ENCODE measurements at regions not wholly inside any gene's neighbourhood (a gene's known extent, or its start where the extent isn't known, plus 50 kb on each side); places are given as distances from the start of the nearest gene placed in this dataset.

GRCh38 chr7:41463770-41464470 is 239.0 kb downstream of the INHBA start:
- no peak overlapping the region for H3K4me3 ChIP-seq (ENCODE audit: low read depth in 1 of 2, low read length in 2 of 2)
- no peaks in the 10 kb centered on the region for H3K4me1 ChIP-seq (ENCODE audit: control insufficient read depth in 1 of 2, insufficient read depth in 2 of 2, low read length in 2 of 2)
- no peaks in the 10 kb centered on the region for H3K36me3 ChIP-seq (ENCODE audit: control insufficient read depth in 1 of 2, insufficient read depth in 2 of 2, low read length in 2 of 2)
- H3K27me3 ChIP-seq (ENCODE audit: low read depth, low read length), result no peaks in the 10 kb centered on the region
- no peak overlapping the region for H3K27ac ChIP-seq (ENCODE audit: low read length)
- H3K9me3 ChIP-seq (ENCODE audit: control insufficient read depth in 1 of 2, low read length in 2 of 2), result no peaks in the 10 kb centered on the region

- Histone ChIP-seq H3K4me1 (ENCODE audit: control insufficient read depth in 1 of 2, insufficient read depth in 2 of 2, low read length in 2 of 2) (no peaks in the 10 kb centered on the region), H3K4me3 (ENCODE audit: low read depth in 1 of 2, low read length in 2 of 2) (no peak overlapping the region), H3K9me3 (ENCODE audit: control insufficient read depth in 1 of 2, low read length in 2 of 2) (no peaks in the 10 kb centered on the region), H3K27ac (ENCODE audit: low read length) (no peak overlapping the region), H3K27me3 (ENCODE audit: low read depth, low read length) (no peaks in the 10 kb centered on the region), H3K36me3 (ENCODE audit: control insufficient read depth in 1 of 2, insufficient read depth in 2 of 2, low read length in 2 of 2) (no peaks in the 10 kb centered on the region)
Observed at GRCh38 chr7:41459623-41460261, 243.1 kb downstream of the INHBA start.

GRCh38 chr7:41459183-41459582 is 243.7 kb downstream of the INHBA start:
- Histone ChIP-seq H3K27me3 (ENCODE audit: low read depth, low read length) (no peaks in the 10 kb centered on the region), H3K4me3 (ENCODE audit: low read depth in 1 of 2, low read length in 2 of 2) (no peak overlapping the region), H3K27ac (ENCODE audit: low read length) (no peak overlapping the region), H3K36me3 (ENCODE audit: control insufficient read depth in 1 of 2, insufficient read depth in 2 of 2, low read length in 2 of 2) (no peaks in the 10 kb centered on the region), H3K9me3 (ENCODE audit: control insufficient read depth in 1 of 2, low read length in 2 of 2) (no peaks in the 10 kb centered on the region), H3K4me1 (ENCODE audit: control insufficient read depth in 1 of 2, insufficient read depth in 2 of 2, low read length in 2 of 2) (no peaks in the 10 kb centered on the region)

GRCh38 chr7:41457832-41458437 is 245.0 kb downstream of the INHBA start:
- Histone ChIP-seq H3K9me3 (ENCODE audit: control insufficient read depth in 1 of 2, low read length in 2 of 2) (no peaks in the 10 kb centered on the region), H3K27ac (ENCODE audit: low read length) (no peak overlapping the region), H3K4me1 (ENCODE audit: control insufficient read depth in 1 of 2, insufficient read depth in 2 of 2, low read length in 2 of 2) (no peaks in the 10 kb centered on the region), H3K27me3 (ENCODE audit: low read depth, low read length) (no peaks in the 10 kb centered on the region), H3K36me3 (ENCODE audit: control insufficient read depth in 1 of 2, insufficient read depth in 2 of 2, low read length in 2 of 2) (no peaks in the 10 kb centered on the region), H3K4me3 (ENCODE audit: low read depth in 1 of 2, low read length in 2 of 2) (no peak overlapping the region)

DNA sequence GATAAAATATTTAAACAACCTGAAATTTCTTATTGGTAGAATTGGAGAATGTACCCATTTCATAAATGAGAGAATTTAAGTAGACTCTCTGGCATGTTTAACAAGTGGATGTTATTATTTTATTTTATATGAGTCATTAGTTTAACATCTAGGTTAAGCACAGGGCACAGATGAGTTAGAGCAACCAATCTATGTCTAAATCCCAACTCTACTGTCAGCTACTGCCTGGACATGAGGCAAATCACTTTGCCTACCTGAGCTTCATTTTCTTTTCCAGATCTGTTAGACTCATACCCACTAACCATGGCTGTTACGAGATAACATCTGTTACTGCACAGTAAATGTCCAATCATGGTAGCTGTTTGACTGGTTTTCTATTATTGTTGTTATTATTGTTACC is 251.1 kb downstream of the INHBA start:
- H3K4me3 ChIP-seq (ENCODE audit: low read depth in 1 of 2, low read length in 2 of 2), result no peak overlapping the region
- H3K27me3 ChIP-seq (ENCODE audit: low read depth, low read length), result no peaks in the 10 kb centered on the region
- no peak overlapping the region for H3K27ac ChIP-seq (ENCODE audit: low read length)
- no peaks in the 10 kb centered on the region for H3K36me3 ChIP-seq (ENCODE audit: control insufficient read depth in 1 of 2, insufficient read depth in 2 of 2, low read length in 2 of 2)
- no peaks in the 10 kb centered on the region for H3K4me1 ChIP-seq (ENCODE audit: control insufficient read depth in 1 of 2, insufficient read depth in 2 of 2, low read length in 2 of 2)
- no peaks in the 10 kb centered on the region for H3K9me3 ChIP-seq (ENCODE audit: control insufficient read depth in 1 of 2, low read length in 2 of 2)

- H3K36me3 ChIP-seq (ENCODE audit: control insufficient read depth in 1 of 2, insufficient read depth in 2 of 2, low read length in 2 of 2), result no peaks in the 10 kb centered on the region
Observed at GRCh38 chr7:41449694-41450093, 253.2 kb downstream of the INHBA start.

DNA sequence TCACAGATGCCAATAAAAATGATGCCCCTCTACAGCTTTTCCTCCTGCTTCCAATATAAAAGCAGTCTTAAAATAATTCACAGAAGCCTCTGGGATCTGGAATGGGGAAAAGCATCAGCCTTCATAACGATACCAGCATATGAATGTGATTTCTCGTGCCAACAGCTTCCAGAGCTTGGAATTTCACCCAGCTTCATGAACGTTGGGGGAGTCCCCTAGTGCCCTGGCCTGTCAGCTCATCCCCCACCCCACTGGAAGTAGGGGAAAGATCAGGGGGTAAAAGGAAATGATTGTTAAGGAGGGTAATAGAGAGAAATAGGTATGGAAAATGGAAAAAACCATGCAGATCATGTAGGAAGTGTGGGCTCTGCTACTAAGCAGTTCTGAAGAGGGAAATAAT is 253.6 kb downstream of the INHBA start:
- H3K36me3 ChIP-seq (ENCODE audit: control insufficient read depth in 1 of 2, insufficient read depth in 2 of 2, low read length in 2 of 2), result no peaks in the 10 kb centered on the region
- no peak overlapping the region for H3K4me3 ChIP-seq (ENCODE audit: low read depth in 1 of 2, low read length in 2 of 2)

More at GRCh38 chr7:41449694-41450093, 253.2 kb downstream of the INHBA start:
- H3K27me3 ChIP-seq (ENCODE audit: low read depth, low read length), result no peaks in the 10 kb centered on the region
- H3K4me3 ChIP-seq (ENCODE audit: low read depth in 1 of 2, low read length in 2 of 2), result no peak overlapping the region
- H3K9me3 ChIP-seq (ENCODE audit: control insufficient read depth in 1 of 2, low read length in 2 of 2), result no peaks in the 10 kb centered on the region
- no peak overlapping the region for H3K27ac ChIP-seq (ENCODE audit: low read length)
- no peaks in the 10 kb centered on the region for H3K4me1 ChIP-seq (ENCODE audit: control insufficient read depth in 1 of 2, insufficient read depth in 2 of 2, low read length in 2 of 2)

GRCh38 chr7:41448104-41448503 is 254.8 kb downstream of the INHBA start:
- Histone ChIP-seq H3K36me3 (ENCODE audit: control insufficient read depth in 1 of 2, insufficient read depth in 2 of 2, low read length in 2 of 2) (no peaks in the 10 kb centered on the region), H3K4me1 (ENCODE audit: control insufficient read depth in 1 of 2, insufficient read depth in 2 of 2, low read length in 2 of 2) (no peaks in the 10 kb centered on the region), H3K4me3 (ENCODE audit: low read depth in 1 of 2, low read length in 2 of 2) (no peak overlapping the region), H3K27me3 (ENCODE audit: low read depth, low read length) (no peaks in the 10 kb centered on the region), H3K9me3 (ENCODE audit: control insufficient read depth in 1 of 2, low read length in 2 of 2) (no peaks in the 10 kb centered on the region), H3K27ac (ENCODE audit: low read length) (no peak overlapping the region)

More for the DNA sequence above, 253.6 kb downstream of the INHBA start:
- H3K27me3 ChIP-seq (ENCODE audit: low read depth, low read length), result no peaks in the 10 kb centered on the region
- no peak overlapping the region for H3K27ac ChIP-seq (ENCODE audit: low read length)
- H3K4me1 ChIP-seq (ENCODE audit: control insufficient read depth in 1 of 2, insufficient read depth in 2 of 2, low read length in 2 of 2), result no peaks in the 10 kb centered on the region
- H3K9me3 ChIP-seq (ENCODE audit: control insufficient read depth in 1 of 2, low read length in 2 of 2), result no peaks in the 10 kb centered on the region

DNA sequence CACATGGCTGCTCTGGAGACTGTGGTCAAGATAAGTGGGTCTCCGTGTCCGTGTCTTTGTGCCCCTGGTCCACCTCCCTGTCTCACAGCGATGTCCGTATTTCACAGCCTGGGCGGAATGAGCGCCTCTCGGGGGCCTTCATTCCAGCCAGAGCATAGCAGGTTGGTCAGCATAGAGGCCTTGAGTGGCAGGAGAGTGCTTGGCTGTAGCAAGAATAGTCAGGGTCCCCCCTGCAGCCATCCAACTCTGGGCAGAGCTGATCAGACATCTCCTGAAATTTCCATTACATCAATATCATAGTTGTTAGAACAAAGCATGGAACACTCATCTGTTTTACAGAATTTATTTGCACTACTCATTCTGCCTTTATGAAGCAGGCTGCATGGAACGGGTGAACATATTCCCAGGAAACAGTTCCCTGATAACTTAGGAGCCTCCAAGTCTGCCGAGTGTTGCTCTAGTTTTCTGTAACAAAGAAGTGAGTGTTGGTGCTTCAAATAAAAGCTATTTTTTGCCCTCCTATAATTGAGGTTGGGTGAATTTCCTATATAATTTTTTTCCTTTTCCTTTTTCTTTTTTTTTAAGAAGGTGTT is 255.3 kb downstream of the INHBA start:
- H3K27me3 ChIP-seq (ENCODE audit: low read depth, low read length), result no peaks in the 10 kb centered on the region
- no peaks in the 10 kb centered on the region for H3K9me3 ChIP-seq (ENCODE audit: control insufficient read depth in 1 of 2, low read length in 2 of 2)
- no peaks in the 10 kb centered on the region for H3K4me1 ChIP-seq (ENCODE audit: control insufficient read depth in 1 of 2, insufficient read depth in 2 of 2, low read length in 2 of 2)
- H3K4me3 ChIP-seq (ENCODE audit: low read depth in 1 of 2, low read length in 2 of 2), result no peak overlapping the region
- no peaks in the 10 kb centered on the region for H3K36me3 ChIP-seq (ENCODE audit: control insufficient read depth in 1 of 2, insufficient read depth in 2 of 2, low read length in 2 of 2)
- no peak overlapping the region for H3K27ac ChIP-seq (ENCODE audit: low read length)

- Histone ChIP-seq H3K4me1 (ENCODE audit: control insufficient read depth in 1 of 2, insufficient read depth in 2 of 2, low read length in 2 of 2) (no peaks in the 10 kb centered on the region), H3K27me3 (ENCODE audit: low read depth, low read length) (no peaks in the 10 kb centered on the region), H3K36me3 (ENCODE audit: control insufficient read depth in 1 of 2, insufficient read depth in 2 of 2, low read length in 2 of 2) (no peaks in the 10 kb centered on the region), H3K9me3 (ENCODE audit: control insufficient read depth in 1 of 2, low read length in 2 of 2) (no peaks in the 10 kb centered on the region), H3K27ac (ENCODE audit: low read length) (no peak overlapping the region), H3K4me3 (ENCODE audit: low read depth in 1 of 2, low read length in 2 of 2) (no peak overlapping the region)
Observed at GRCh38 chr7:41446606-41447449, 256.1 kb downstream of the INHBA start.

DNA sequence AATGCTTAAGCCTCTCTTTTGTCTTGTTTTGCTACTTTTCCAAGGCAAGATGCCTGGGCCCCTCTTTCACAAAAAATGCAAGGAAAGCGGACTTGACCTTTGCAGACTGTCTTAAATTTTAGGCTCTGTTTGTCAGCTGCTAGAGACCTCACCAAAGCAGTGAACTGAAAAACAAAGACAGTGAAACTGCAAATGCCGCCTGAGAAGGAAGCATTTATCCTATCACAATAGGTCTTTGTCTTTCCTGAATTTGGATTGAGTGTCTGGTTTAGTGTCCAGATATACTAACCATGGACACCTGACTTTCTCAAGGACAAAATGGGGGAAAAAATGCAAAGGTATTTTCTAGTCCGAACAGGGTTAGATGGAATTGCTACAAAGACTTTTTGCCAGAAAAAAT is 256.9 kb downstream of the INHBA start:
- no peaks in the 10 kb centered on the region for H3K4me1 ChIP-seq (ENCODE audit: control insufficient read depth in 1 of 2, insufficient read depth in 2 of 2, low read length in 2 of 2)
- H3K27ac ChIP-seq (ENCODE audit: low read length), result no peak overlapping the region
- H3K4me3 ChIP-seq (ENCODE audit: low read depth in 1 of 2, low read length in 2 of 2), result no peak overlapping the region
- no peaks in the 10 kb centered on the region for H3K9me3 ChIP-seq (ENCODE audit: control insufficient read depth in 1 of 2, low read length in 2 of 2)
- H3K27me3 ChIP-seq (ENCODE audit: low read depth, low read length), result no peaks in the 10 kb centered on the region
- no peaks in the 10 kb centered on the region for H3K36me3 ChIP-seq (ENCODE audit: control insufficient read depth in 1 of 2, insufficient read depth in 2 of 2, low read length in 2 of 2)

All from muscle layer of duodenum (tissue), 2 donors.